T-helper 2 cell treated with Interferon-gamma antibody and Interleukin-4, amounts not matched to agents 5 μg/mL and 100 μg/mL, for 36 hours (primary cell): ENCODE measurements at regions not wholly inside any gene's neighbourhood (a gene's known extent, or its start where the extent isn't known, plus 50 kb on each side); places are given as distances from the start of the nearest gene placed in this dataset.
"Not testable (repeated sequence)": the region's sequence is repeated elsewhere in the genome, so short reads cannot be mapped to it uniquely, and the experiment has no call there.

Source experiments
- DNase-seq: peaks from one replicate; pipeline ENCODE4 v3.0.0; 2021; ENCODE audit warnings: low spot score
- H3K27ac Mint-ChIP-seq: one replicate; pipeline ENCODE4 v1.8.0; 2021; ENCODE audit warnings: mild to moderate bottlenecking, mixed read lengths
- H3K27me3 Mint-ChIP-seq: one replicate; pipeline ENCODE4 v1.8.0; 2021; ENCODE audit warnings: low read depth, mixed read lengths
- H3K36me3 Mint-ChIP-seq: one replicate; pipeline ENCODE4 v1.8.0; 2021; ENCODE audit warnings: low read depth, mixed read lengths
- H3K4me1 Mint-ChIP-seq: one replicate; pipeline ENCODE4 v1.8.0; 2021; ENCODE audit warnings: low read depth, mixed read lengths
- H3K4me3 Mint-ChIP-seq: one replicate; pipeline ENCODE4 v1.8.0; 2022; ENCODE audit warnings: mild to moderate bottlenecking, moderate library complexity, mixed read lengths
- H3K9me3 Mint-ChIP-seq: one replicate; pipeline ENCODE4 v1.8.0; 2021; ENCODE audit warnings: mixed read lengths

DNA sequence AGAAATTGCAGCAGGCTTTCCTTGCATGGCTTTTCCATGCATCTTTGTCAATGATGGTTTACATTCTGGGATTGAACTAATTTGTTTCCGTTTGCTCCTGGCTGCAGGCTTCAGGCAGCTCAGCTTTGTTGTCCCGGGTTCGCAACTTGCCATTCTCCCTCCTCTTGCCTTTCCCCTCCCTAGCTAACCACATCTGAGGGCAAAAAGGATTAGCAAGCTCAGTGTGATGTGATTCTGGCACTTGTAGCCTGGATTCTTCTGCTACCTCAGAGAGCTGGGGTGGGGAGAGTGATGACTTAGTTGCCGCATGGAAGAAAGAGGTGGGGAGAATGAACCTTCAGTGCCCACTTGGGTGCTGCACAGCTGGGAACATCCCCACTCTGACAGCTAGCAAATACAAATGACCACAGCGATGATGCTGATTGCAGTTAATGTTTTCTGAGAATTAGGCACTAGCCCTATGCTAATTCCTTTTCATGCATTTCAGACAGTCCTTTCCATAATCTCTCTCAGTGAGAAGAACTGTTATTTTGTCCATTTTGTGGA is 120.2 kb upstream of the SALL1 start:
- Mint-ChIP-seq H3K4me1 (no peaks in the 10 kb centered on the region), H3K4me3 (no peak overlapping the region), H3K27ac (no peak overlapping the region), H3K27me3 (no peaks in the 10 kb centered on the region), H3K9me3 (peaks cover 13% of the 10 kb centered on the region), H3K36me3 (no peaks in the 10 kb centered on the region)
- DNase-seq: no peak

DNA sequence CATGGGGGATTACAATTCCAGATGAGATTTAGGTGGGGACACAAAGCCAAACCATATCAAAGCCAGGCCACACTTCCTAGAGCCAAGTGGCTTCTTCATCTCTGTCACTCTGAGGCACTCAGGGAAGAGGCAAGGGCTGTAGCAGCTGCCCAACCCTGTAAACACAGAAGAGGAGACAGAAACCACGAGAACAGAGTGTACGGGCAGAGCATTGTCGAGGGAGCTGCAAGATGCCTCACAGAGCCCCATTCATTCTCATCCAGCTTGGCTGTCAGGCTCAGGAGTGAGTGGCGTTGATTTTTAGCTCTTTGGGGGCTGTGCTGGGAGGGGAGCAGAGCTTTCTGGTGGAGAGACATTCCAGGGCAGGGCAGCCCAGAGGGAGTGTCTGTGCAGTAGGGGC is 117.2 kb upstream of the SALL1 start:
- no peak for DNase-seq
- H3K36me3 Mint-ChIP-seq: no peaks in the 10 kb centered on the region
- H3K9me3 Mint-ChIP-seq: peaks cover 28% of the 10 kb centered on the region
- H3K4me1 Mint-ChIP-seq: no peaks in the 10 kb centered on the region
- H3K4me3 Mint-ChIP-seq: no peak overlapping the region
- H3K27me3 Mint-ChIP-seq: no peaks in the 10 kb centered on the region
- no peak overlapping the region for H3K27ac Mint-ChIP-seq

DNA sequence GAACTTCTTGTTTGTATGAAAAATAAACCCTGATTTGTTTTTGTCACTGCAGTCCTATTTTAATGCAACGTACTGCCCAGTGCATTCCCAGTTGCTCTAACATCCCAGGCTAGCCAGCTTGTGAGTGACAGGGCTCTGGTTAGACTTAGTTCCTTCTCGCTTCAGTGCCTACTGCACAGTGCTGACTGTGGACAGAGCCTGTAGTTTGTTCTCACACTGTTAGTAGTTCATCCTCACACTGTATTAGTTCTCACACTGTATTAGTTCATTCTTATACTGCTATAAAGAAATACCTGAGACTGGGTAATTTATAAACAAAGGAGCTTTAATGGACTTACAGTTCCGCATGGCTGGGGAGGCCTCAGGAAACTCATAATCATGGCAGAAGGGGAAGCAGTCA is 116.6 kb upstream of the SALL1 start:
- Mint-ChIP-seq H3K4me3 (no peak overlapping the region), H3K36me3 (no peaks in the 10 kb centered on the region), H3K27ac (no peak overlapping the region), H3K27me3 (no peaks in the 10 kb centered on the region), H3K9me3 (peaks cover 29% of the 10 kb centered on the region), H3K4me1 (no peaks in the 10 kb centered on the region)
- DNase-seq: no peak

GRCh38 chr16:51262428-51262827 is 111.4 kb upstream of the SALL1 start:
- no peak for DNase-seq
- Mint-ChIP-seq H3K4me3 (no peak overlapping the region), H3K27me3 (no peaks in the 10 kb centered on the region), H3K36me3 (no peaks in the 10 kb centered on the region), H3K27ac (no peak overlapping the region), H3K4me1 (no peaks in the 10 kb centered on the region), H3K9me3 (peaks cover 37% of the 10 kb centered on the region)

DNA sequence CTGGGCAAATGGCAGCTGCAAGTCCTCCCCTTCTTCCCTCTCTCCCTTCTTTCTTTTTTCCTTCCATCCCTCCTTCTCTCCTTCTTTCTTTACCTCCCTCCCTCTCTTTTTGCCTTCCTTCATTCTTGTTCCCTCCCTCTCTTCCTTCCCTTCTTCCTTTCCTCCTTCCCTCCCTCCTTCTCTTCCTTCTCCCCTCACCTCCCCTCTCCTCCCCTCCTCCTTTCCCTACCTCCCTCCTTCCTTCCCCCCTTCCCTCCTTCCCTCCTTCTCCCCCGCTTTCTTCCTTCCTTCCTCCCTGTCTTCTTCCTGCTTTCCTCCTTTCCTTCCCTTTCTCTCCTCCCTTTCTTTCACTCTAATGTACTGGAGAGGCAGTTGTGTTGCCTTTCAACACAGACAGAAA is 110.8 kb upstream of the SALL1 start:
- H3K27ac Mint-ChIP-seq: no peak overlapping the region
- no peak for DNase-seq
- no peaks in the 10 kb centered on the region for H3K36me3 Mint-ChIP-seq
- H3K27me3 Mint-ChIP-seq: no peaks in the 10 kb centered on the region
- H3K4me1 Mint-ChIP-seq: no peaks in the 10 kb centered on the region
- no peak overlapping the region for H3K4me3 Mint-ChIP-seq
- peaks cover 36% of the 10 kb centered on the region for H3K9me3 Mint-ChIP-seq

DNA sequence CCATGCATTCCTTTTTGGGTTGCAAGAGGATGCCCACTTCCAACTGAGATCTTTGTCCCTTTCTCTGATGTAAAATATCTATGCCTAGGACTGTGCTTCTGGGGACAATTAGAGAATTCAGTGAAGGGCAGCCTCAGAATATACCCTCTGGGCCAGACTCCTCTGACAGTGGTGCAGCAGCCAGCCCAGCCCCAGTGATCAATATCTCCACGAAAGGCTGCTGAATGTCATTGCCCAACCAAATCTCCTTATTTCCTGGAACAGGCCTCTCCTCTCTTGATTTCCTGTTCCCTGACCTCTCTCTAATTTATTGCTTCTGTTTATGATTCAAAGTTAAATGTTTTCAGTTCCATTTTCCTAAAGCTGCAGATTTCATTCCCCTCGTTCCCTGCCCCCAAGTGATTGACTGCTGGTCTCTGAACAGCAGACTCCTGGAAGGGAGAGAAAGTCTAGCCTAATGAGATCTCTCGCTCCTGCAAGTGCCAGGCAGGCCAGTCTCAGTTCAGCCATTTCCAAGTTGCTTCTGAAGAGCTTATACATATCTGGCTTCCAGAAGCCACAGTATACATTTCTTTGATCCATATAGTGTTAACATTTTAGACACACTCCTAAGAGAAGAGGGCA is 104.4 kb upstream of the SALL1 start:
- peaks cover 29% of the 10 kb centered on the region for H3K9me3 Mint-ChIP-seq
- no peaks in the 10 kb centered on the region for H3K4me1 Mint-ChIP-seq
- no peak overlapping the region for H3K4me3 Mint-ChIP-seq
- no peaks in the 10 kb centered on the region for H3K36me3 Mint-ChIP-seq
- no peaks in the 10 kb centered on the region for H3K27me3 Mint-ChIP-seq
- no peak for DNase-seq
- H3K27ac Mint-ChIP-seq: no peak overlapping the region

DNA sequence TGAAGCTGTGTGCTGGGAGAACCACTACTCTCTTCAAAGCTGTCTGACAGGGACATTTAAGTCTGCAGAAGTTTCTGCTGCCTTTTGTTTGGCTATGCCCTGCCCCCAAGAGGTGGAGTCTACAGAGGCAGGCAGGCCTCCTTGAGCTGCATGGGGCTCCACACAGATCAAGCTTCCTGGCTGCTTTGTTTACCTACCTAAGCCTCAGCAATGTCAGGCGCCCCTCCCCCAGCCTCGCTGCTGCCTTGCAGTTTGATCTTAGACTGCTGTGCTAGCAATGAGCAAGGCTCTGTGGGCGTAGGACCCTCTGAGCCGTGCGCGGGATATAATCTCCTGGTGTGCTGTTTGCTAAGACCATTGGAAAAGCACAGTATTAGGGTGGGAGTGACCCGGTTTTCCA is 103.3 kb upstream of the SALL1 start:
- H3K4me1 Mint-ChIP-seq, H3K36me3 Mint-ChIP-seq, H3K4me3 Mint-ChIP-seq, H3K27ac Mint-ChIP-seq, DNase-seq, H3K27me3 Mint-ChIP-seq: not testable (repeated sequence)
- peaks cover 29% of the 10 kb centered on the region for H3K9me3 Mint-ChIP-seq

GRCh38 chr16:51248217-51248616 is 97.1 kb upstream of the SALL1 start:
- Mint-ChIP-seq H3K4me3 (no peak overlapping the region), H3K9me3 (peaks cover 22% of the 10 kb centered on the region), H3K36me3 (no peaks in the 10 kb centered on the region), H3K27ac (no peak overlapping the region), H3K4me1 (no peaks in the 10 kb centered on the region), H3K27me3 (no peaks in the 10 kb centered on the region)
- no peak for DNase-seq

- no peak overlapping the region for H3K4me3 Mint-ChIP-seq
- DNase-seq: no peak
- no peak overlapping the region for H3K27ac Mint-ChIP-seq
- no peaks in the 10 kb centered on the region for H3K4me1 Mint-ChIP-seq
- H3K36me3 Mint-ChIP-seq: no peaks in the 10 kb centered on the region
- H3K27me3 Mint-ChIP-seq: no peaks in the 10 kb centered on the region
- peaks cover 17% of the 10 kb centered on the region for H3K9me3 Mint-ChIP-seq
These were observed 94.6 kb upstream of the SALL1 start for GRCh38 chr16:51245658-51245995.

DNA sequence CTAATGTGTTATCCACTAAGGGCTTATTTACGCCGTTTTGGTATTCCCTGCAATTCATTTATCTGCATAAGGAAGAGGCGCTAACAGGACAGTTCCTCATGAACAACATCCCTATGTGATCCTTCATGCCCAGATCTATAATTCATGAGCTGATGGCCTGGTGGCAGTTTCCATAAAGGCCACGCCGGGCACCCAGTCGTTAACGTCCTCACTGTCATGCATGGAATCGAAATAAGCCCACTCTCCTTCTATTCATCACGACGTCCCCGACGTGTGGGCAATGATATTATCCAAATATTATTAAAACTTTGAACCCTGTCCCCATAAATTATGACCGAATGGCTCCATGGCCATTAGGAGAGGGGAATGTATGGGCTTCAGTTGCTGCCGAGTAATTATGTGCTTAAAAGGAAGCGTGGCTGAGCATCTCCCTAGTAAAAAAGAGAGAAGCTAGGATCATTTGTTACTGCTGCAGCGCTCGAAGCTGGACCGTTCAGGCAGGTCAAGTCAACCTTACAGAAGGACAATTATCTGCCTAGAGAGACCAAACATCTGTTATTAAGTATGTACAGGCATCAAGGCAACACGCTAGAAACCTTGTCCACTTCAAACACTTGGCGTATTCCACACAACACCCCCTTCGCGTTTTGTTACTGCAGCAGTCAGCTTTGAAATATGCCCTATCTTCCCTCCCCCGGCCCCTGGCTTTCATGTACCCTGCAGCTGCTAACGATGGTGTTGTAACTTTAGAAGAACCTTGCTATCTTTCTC is 94.0 kb upstream of the SALL1 start:
- Mint-ChIP-seq H3K4me1 (no peaks in the 10 kb centered on the region), H3K9me3 (peaks cover 17% of the 10 kb centered on the region), H3K4me3 (no peak overlapping the region), H3K36me3 (no peaks in the 10 kb centered on the region), H3K27ac (no peak overlapping the region), H3K27me3 (no peaks in the 10 kb centered on the region)
- DNase-seq: no peak

DNA sequence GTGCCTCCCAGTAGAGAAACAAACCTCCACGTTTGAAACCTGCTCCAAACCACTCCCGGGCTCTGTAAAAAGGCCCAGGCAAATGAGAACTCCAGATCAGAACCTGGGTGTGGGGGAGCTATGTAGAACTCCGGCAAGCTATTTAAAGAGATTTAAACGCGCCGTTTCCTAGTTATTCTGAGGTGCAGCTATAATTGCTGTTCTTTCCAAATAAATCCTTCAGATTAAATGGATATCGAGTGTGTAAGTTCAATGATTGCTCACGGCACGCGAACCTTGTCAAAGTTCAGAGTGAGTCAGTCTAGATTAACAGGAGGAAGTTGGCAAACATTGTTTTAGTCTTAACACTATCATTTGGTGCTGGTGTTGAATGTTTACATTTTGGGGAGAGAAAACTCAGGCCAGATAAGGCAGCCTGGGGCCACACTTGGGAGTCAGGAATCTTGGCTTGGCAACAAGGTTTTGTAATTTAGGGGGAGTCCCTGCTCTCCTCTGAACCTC is 92.9 kb upstream of the SALL1 start:
- Mint-ChIP-seq H3K4me3 (no peak overlapping the region), H3K9me3 (peaks cover 23% of the 10 kb centered on the region), H3K27ac (no peak overlapping the region), H3K27me3 (no peaks in the 10 kb centered on the region), H3K4me1 (no peaks in the 10 kb centered on the region), H3K36me3 (no peaks in the 10 kb centered on the region)
- no peak for DNase-seq

DNA sequence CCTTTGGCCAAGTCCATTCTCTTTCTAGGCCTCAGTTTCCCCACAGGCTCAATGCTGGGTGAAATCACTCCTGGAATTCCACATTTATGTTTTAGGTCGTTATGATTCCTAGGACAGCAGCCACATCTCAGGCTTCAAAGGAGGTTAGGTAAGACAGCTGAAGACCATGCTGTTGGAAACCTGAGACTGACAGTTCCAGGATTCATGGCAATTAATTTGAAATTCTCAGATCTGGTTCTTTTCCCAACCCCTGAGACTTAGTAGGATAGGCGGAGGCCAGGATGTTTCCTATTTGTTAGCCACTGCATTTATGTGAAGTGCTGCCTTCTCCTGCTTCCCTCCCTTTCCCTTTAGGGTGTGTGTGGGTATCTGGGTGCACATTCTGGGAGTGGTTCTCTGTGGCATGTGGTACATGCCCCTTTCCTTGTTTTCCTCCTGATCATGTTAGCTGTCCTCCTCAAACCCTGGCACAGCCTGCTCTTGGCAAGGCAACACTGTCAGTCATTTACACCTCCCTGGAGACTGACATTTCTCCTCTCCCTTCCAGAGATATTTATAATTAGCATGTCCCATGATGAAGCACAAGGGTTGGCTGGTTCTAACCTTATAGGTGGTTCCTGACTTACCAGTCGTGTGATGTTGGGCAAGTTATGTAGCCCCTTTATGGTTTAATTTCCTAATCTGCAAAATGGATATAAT is 91.4 kb upstream of the SALL1 start:
- Mint-ChIP-seq H3K4me3 (no peak overlapping the region), H3K27me3 (no peaks in the 10 kb centered on the region), H3K9me3 (peaks cover 21% of the 10 kb centered on the region), H3K4me1 (no peaks in the 10 kb centered on the region), H3K36me3 (no peaks in the 10 kb centered on the region), H3K27ac (no peak overlapping the region)
- DNase-seq: no peak

- Mint-ChIP-seq H3K9me3 (peaks cover 7% of the 10 kb centered on the region), H3K4me1 (no peaks in the 10 kb centered on the region), H3K4me3 (no peak overlapping the region)
These were observed 88.1 kb upstream of the SALL1 start for GRCh38 chr16:51239196-51239595.

GRCh38 chr16:51237861-51238378 is 86.8 kb upstream of the SALL1 start:
- H3K4me3 Mint-ChIP-seq: no peak overlapping the region

More at GRCh38 chr16:51239196-51239595, 88.1 kb upstream of the SALL1 start:
- no peaks in the 10 kb centered on the region for H3K36me3 Mint-ChIP-seq
- no peak overlapping the region for H3K27ac Mint-ChIP-seq
- no peak for DNase-seq
- H3K27me3 Mint-ChIP-seq: no peaks in the 10 kb centered on the region

More at GRCh38 chr16:51237861-51238378, 86.8 kb upstream of the SALL1 start:
- peaks cover 7% of the 10 kb centered on the region for H3K9me3 Mint-ChIP-seq
- no peaks in the 10 kb centered on the region for H3K27me3 Mint-ChIP-seq
- no peak overlapping the region for H3K27ac Mint-ChIP-seq
- no peaks in the 10 kb centered on the region for H3K4me1 Mint-ChIP-seq
- no peaks in the 10 kb centered on the region for H3K36me3 Mint-ChIP-seq
- no peak for DNase-seq
